SJCRH30 (cell line): ENCODE measurements at regions not wholly inside any gene's neighbourhood (a gene's known extent, or its start where the extent isn't known, plus 50 kb on each side); places are given as distances from the start of the nearest gene placed in this dataset.

ENCODE experiments used
- DNase-seq, 2 experiments: peaks; one replicate each; pipeline ENCODE4 v3.0.0-alpha.2; 2015 to 2020
- H3K27ac ChIP-seq: fragments of 250-450 bp; sonication (Bioruptor Pico); 2 replicates; pipeline ENCODE4 v1.5.1; 2020; ENCODE audit warnings: mild to moderate bottlenecking, moderate library complexity
- H3K27me3 ChIP-seq: fragments of 250-450 bp; sonication (Bioruptor Pico); 2 replicates; pipeline ENCODE4 v1.5.1; 2020; ENCODE audit warnings: mild to moderate bottlenecking, moderate library complexity
- H3K36me3 ChIP-seq: fragments of 250-450 bp; sonication (Bioruptor Pico); 2 replicates; pipeline ENCODE4 v1.5.1; 2020; ENCODE audit warnings: mild to moderate bottlenecking, moderate library complexity
- H3K4me1 ChIP-seq: fragments of 250-450 bp; sonication (Bioruptor Pico); 2 replicates; pipeline ENCODE4 v1.5.1; 2020; ENCODE audit warnings: mild to moderate bottlenecking, moderate library complexity
- H3K4me3 ChIP-seq: fragments of 250-450 bp; sonication (Bioruptor Pico); 2 replicates; pipeline ENCODE4 v1.5.1; 2020; ENCODE audit warnings: mild to moderate bottlenecking, moderate library complexity
- H3K9me3 ChIP-seq: fragments of 250-450 bp; sonication (Bioruptor Pico); replicated peaks from 2 replicates; pipeline ENCODE4 v1.5.1; 2020; ENCODE audit warnings: mild to moderate bottlenecking, moderate library complexity

- H3K4me3 ChIP-seq: no peak overlapping the region
- no peak overlapping the region for H3K27ac ChIP-seq
- H3K36me3 ChIP-seq: no peaks in the 10 kb centered on the region
- H3K9me3 ChIP-seq: no peaks in the 10 kb centered on the region
- DNase-seq: no peak
- H3K27me3 ChIP-seq: no peaks in the 10 kb centered on the region
- peaks cover 9% of the 10 kb centered on the region; the same call in 1 of the 2 replicates for H3K4me1 ChIP-seq
Observed at GRCh38 chr3:17947833-17948232, 205.4 kb upstream of the TBC1D5 start.

- Histone ChIP-seq H3K4me1 (peaks cover 9% of the 10 kb centered on the region; the same call in 1 of the 2 replicates), H3K27me3 (no peaks in the 10 kb centered on the region), H3K27ac (no peak overlapping the region), H3K9me3 (no peaks in the 10 kb centered on the region), H3K36me3 (no peaks in the 10 kb centered on the region), H3K4me3 (no peak overlapping the region)
- no peak for DNase-seq
Observed at GRCh38 chr3:17946619-17947018, 204.2 kb upstream of the TBC1D5 start.

- Histone ChIP-seq H3K36me3 (no peaks in the 10 kb centered on the region), H3K9me3 (no peaks in the 10 kb centered on the region), H3K4me3 (no peak overlapping the region), H3K4me1 (peaks cover 9% of the 10 kb centered on the region; the same call in 1 of the 2 replicates), H3K27ac (no peak overlapping the region), H3K27me3 (no peaks in the 10 kb centered on the region)
- peak; percentile 15 to 61 for DNase-seq
Observed at GRCh38 chr3:17945799-17946399, 203.5 kb upstream of the TBC1D5 start.

- Histone ChIP-seq H3K9me3 (no peaks in the 10 kb centered on the region), H3K4me3 (no peak overlapping the region), H3K36me3 (no peaks in the 10 kb centered on the region), H3K27ac (no peak overlapping the region), H3K4me1 (peaks cover 9% of the 10 kb centered on the region; the same call in 1 of the 2 replicates), H3K27me3 (no peaks in the 10 kb centered on the region)
- DNase-seq: no peak
Observed at GRCh38 chr3:17945018-17945798, 202.8 kb upstream of the TBC1D5 start.

GRCh38 chr3:17942856-17943255 lies 200.4 kb upstream of the TBC1D5 start:
- DNase-seq: no peak
- Histone ChIP-seq H3K27me3 (no peaks in the 10 kb centered on the region), H3K27ac (no peak overlapping the region), H3K4me1 (peaks cover 9% of the 10 kb centered on the region; the same call in 1 of the 2 replicates), H3K9me3 (no peaks in the 10 kb centered on the region), H3K36me3 (no peaks in the 10 kb centered on the region), H3K4me3 (no peak overlapping the region)

GRCh38 chr3:17941766-17942165 lies 199.3 kb upstream of the TBC1D5 start:
- Histone ChIP-seq H3K4me3 (no peak overlapping the region), H3K9me3 (no peaks in the 10 kb centered on the region), H3K27me3 (no peaks in the 10 kb centered on the region), H3K4me1 (peaks cover 9% of the 10 kb centered on the region; the same call in 1 of the 2 replicates), H3K36me3 (no peaks in the 10 kb centered on the region), H3K27ac (no peak overlapping the region)
- no peak for DNase-seq

- Histone ChIP-seq H3K9me3 (no peaks in the 10 kb centered on the region), H3K27me3 (no peaks in the 10 kb centered on the region), H3K27ac (no peak overlapping the region), H3K4me1 (peaks cover 7% of the 10 kb centered on the region; the same call in 1 of the 2 replicates), H3K36me3 (no peaks in the 10 kb centered on the region), H3K4me3 (no peak overlapping the region)
- no peak for DNase-seq
Observed at GRCh38 chr3:17941152-17941551, 198.7 kb upstream of the TBC1D5 start.

- Histone ChIP-seq H3K9me3 (no peaks in the 10 kb centered on the region), H3K4me1 (no peaks in the 10 kb centered on the region), H3K27me3 (no peaks in the 10 kb centered on the region), H3K4me3 (no peak overlapping the region), H3K27ac (no peak overlapping the region), H3K36me3 (no peaks in the 10 kb centered on the region)
- DNase-seq: no peak
Observed at GRCh38 chr3:17939157-17939556, 196.7 kb upstream of the TBC1D5 start.

GRCh38 chr3:17938313-17938712 lies 195.9 kb upstream of the TBC1D5 start:
- H3K4me3 ChIP-seq: no peak overlapping the region
- H3K27me3 ChIP-seq: no peaks in the 10 kb centered on the region
- peak in 1 of 2 experiments; percentile 14 for DNase-seq
- no peaks in the 10 kb centered on the region for H3K9me3 ChIP-seq
- no peaks in the 10 kb centered on the region for H3K36me3 ChIP-seq
- H3K27ac ChIP-seq: no peak overlapping the region
- no peaks in the 10 kb centered on the region for H3K4me1 ChIP-seq

GRCh38 chr3:17936736-17937480 lies 194.5 kb upstream of the TBC1D5 start:
- H3K36me3 ChIP-seq: no peaks in the 10 kb centered on the region
- no peak overlapping the region for H3K4me3 ChIP-seq
- H3K4me1 ChIP-seq: no peaks in the 10 kb centered on the region
- H3K9me3 ChIP-seq: no peaks in the 10 kb centered on the region
- DNase-seq: no peak
- no peak overlapping the region for H3K27ac ChIP-seq
- H3K27me3 ChIP-seq: no peaks in the 10 kb centered on the region

- H3K4me3 ChIP-seq: no peak overlapping the region
- H3K27me3 ChIP-seq: no peaks in the 10 kb centered on the region
- no peak overlapping the region for H3K27ac ChIP-seq
- no peaks in the 10 kb centered on the region for H3K9me3 ChIP-seq
- no peaks in the 10 kb centered on the region for H3K36me3 ChIP-seq
- H3K4me1 ChIP-seq: no peaks in the 10 kb centered on the region
- DNase-seq: peak in 1 of 2 experiments; percentile 30
Observed at GRCh38 chr3:17935222-17935621, 192.8 kb upstream of the TBC1D5 start.

- Histone ChIP-seq H3K36me3 (no peaks in the 10 kb centered on the region), H3K27me3 (no peaks in the 10 kb centered on the region), H3K9me3 (no peaks in the 10 kb centered on the region), H3K4me3 (no peak overlapping the region), H3K27ac (no peak overlapping the region), H3K4me1 (no peaks in the 10 kb centered on the region)
- DNase-seq: no peak
Observed at GRCh38 chr3:17932136-17932771, 189.8 kb upstream of the TBC1D5 start.

GRCh38 chr3:17931131-17931530 lies 188.7 kb upstream of the TBC1D5 start:
- H3K27ac ChIP-seq: no peak overlapping the region
- H3K4me1 ChIP-seq: no peaks in the 10 kb centered on the region
- no peaks in the 10 kb centered on the region for H3K9me3 ChIP-seq
- no peak overlapping the region for H3K4me3 ChIP-seq
- H3K36me3 ChIP-seq: no peaks in the 10 kb centered on the region
- H3K27me3 ChIP-seq: no peaks in the 10 kb centered on the region
- DNase-seq: no peak

GRCh38 chr3:17928502-17929145 lies 186.2 kb upstream of the TBC1D5 start:
- Histone ChIP-seq H3K27ac (no peak overlapping the region), H3K9me3 (no peaks in the 10 kb centered on the region), H3K36me3 (no peaks in the 10 kb centered on the region), H3K27me3 (no peaks in the 10 kb centered on the region), H3K4me3 (no peak overlapping the region), H3K4me1 (no peaks in the 10 kb centered on the region)
- no peak for DNase-seq
